Testis (tissue), 2 donors: ENCODE measurements at regions not wholly inside any gene's neighbourhood (a gene's known extent, or its start where the extent isn't known, plus 50 kb on each side); places are given as distances from the start of the nearest gene placed in this dataset.
"Not testable (repeated sequence)": the region's sequence is repeated elsewhere in the genome, so short reads cannot be mapped to it uniquely, and the experiment has no call there.

Experiments
- DNase-seq: peaks from one replicate; pipeline ENCODE4 v3.0.0-alpha.2; 2019
- H3K27ac ChIP-seq, 2 donors: fragments of 200-600 bp; sonication (generic); one replicate each; pipeline ENCODE4 v1.5.1; 2019
- H3K27me3 ChIP-seq: fragments of 200-600 bp; sonication (generic); one replicate; pipeline ENCODE4 v1.5.1; 2019
- H3K36me3 ChIP-seq: fragments of 200-600 bp; sonication (generic); one replicate; pipeline ENCODE4 v1.5.1; 2017; ENCODE audit warnings: low read depth; ENCODE audit errors: missing control alignments
- H3K4me1 ChIP-seq: fragments of 200-600 bp; sonication (generic); one replicate; pipeline ENCODE4 v1.5.1; 2019
- H3K4me3 ChIP-seq, 2 donors: fragments of 200-600 bp; sonication (generic); one replicate each; pipeline ENCODE4 v1.5.1; 2017 to 2019
- H3K9me3 ChIP-seq: fragments of 200-600 bp; sonication (generic); one replicate; pipeline ENCODE4 v1.5.1; 2017
- CTCF ChIP-seq, 3 experiments: fragments of 450-650 bp in 2 of 3; fragments of 200-600 bp in 1 of 3; sonication (generic) in 1 of 3; IDR thresholded peaks; one replicate each; pipeline ENCODE4 v1.5.1; 2016 to 2019; ENCODE audit warnings: antibody characterized with exemption in 3 of 3, mild to moderate bottlenecking in 2 of 3, moderate library complexity in 1 of 3
- POLR2A ChIP-seq: fragments of 450-650 bp; IDR thresholded peaks from one replicate; pipeline ENCODE4 v1.6.1; 2017; ENCODE audit warnings: antibody characterized with exemption, mild to moderate bottlenecking, moderate library complexity
- WGBS, 2 donors: methylation state at CpG; one replicate each; pipeline ENCODE4 v1.1.5; 2018; 5-methylcytosine and 5-hydroxymethylcytosine counted together
- intact Hi-C: fragments of 100-400 bp; cut with DNase I; formaldehyde crosslinking; loops from one replicate; pipeline ENCODE4 v1.15.1; 2023; ENCODE audit warnings: low total_unique reads

GRCh38 chr15:84360902-84361301, 125.3 kb downstream of the GOLGA6L4 start:
- intact Hi-C loops, H3K27ac ChIP-seq, H3K9me3 ChIP-seq, H3K36me3 ChIP-seq, H3K27me3 ChIP-seq, H3K4me1 ChIP-seq, DNase-seq, H3K4me3 ChIP-seq: not testable (repeated sequence)
- no CpG with 5 or more reads among the region's 11 CpGs for WGBS, 2 donors

- H3K4me3 ChIP-seq, intact Hi-C loops, H3K27me3 ChIP-seq, H3K4me1 ChIP-seq, H3K27ac ChIP-seq, H3K36me3 ChIP-seq, H3K9me3 ChIP-seq, DNase-seq: not testable (repeated sequence)
These were observed 148.8 kb downstream of the GOLGA6L4 start for GRCh38 chr15:84384421-84384820.

- DNase-seq: peak; percentile 9
These were observed 151.5 kb downstream of the GOLGA6L4 start for GRCh38 chr15:84387086-84387485.

GRCh38 chr15:84388201-84388600, 152.6 kb downstream of the GOLGA6L4 start:
- H3K36me3 ChIP-seq, H3K27me3 ChIP-seq, intact Hi-C loops, H3K9me3 ChIP-seq, DNase-seq, H3K4me3 ChIP-seq, H3K27ac ChIP-seq, H3K4me1 ChIP-seq: not testable (repeated sequence)
- 94 to 100% methylated on average over 1 of the region's 1 CpG for WGBS, 2 donors

More at GRCh38 chr15:84387086-84387485, 151.5 kb downstream of the GOLGA6L4 start:
- no peak overlapping the region for H3K27ac ChIP-seq
- H3K4me3 ChIP-seq: no peak overlapping the region
- TF ChIP-seq POLR2A (no peak), CTCF (IDR thresholded peaks at IDR 0.05) (no peak)
- H3K9me3 ChIP-seq: no peaks in the 10 kb centered on the region
- no peaks in the 10 kb centered on the region for H3K36me3 ChIP-seq
- no peaks in the 10 kb centered on the region for H3K27me3 ChIP-seq
- intact Hi-C loops: no loop called here
- H3K4me1 ChIP-seq: no peaks in the 10 kb centered on the region
- 63 to 83% methylated on average over 7 to 8 of the region's 8 CpGs for WGBS, 2 donors

GRCh38 chr15:84388638-84389037, 153.1 kb downstream of the GOLGA6L4 start:
- H3K9me3 ChIP-seq, H3K27ac ChIP-seq, intact Hi-C loops, H3K4me1 ChIP-seq, DNase-seq, H3K4me3 ChIP-seq, H3K36me3 ChIP-seq, H3K27me3 ChIP-seq: not testable (repeated sequence)
- 70 to 82% methylated on average over 1 of the region's 2 CpGs for WGBS, 2 donors

- H3K4me1 ChIP-seq, H3K36me3 ChIP-seq, H3K27me3 ChIP-seq, H3K9me3 ChIP-seq, H3K4me3 ChIP-seq, intact Hi-C loops, H3K27ac ChIP-seq: not testable (repeated sequence)
- peak; percentile 6 for DNase-seq
- 54 to 57% methylated on average over 4 of the region's 4 CpGs for WGBS, 2 donors
These were observed 154.8 kb downstream of the GOLGA6L4 start for GRCh38 chr15:84390324-84390723.

GRCh38 chr15:84391191-84391590, 155.6 kb downstream of the GOLGA6L4 start:
- no peaks in the 10 kb centered on the region for H3K36me3 ChIP-seq
- H3K9me3 ChIP-seq: no peaks in the 10 kb centered on the region
- H3K4me3 ChIP-seq: no peak overlapping the region
- no peaks in the 10 kb centered on the region for H3K27me3 ChIP-seq
- DNase-seq: peak; percentile 9
- intact Hi-C loops: no loop called here
- H3K27ac ChIP-seq: no peak overlapping the region
- WGBS, 2 donors: 75 to 77% methylated on average over 3 of the region's 3 CpGs
- no peaks in the 10 kb centered on the region for H3K4me1 ChIP-seq
- TF ChIP-seq CTCF (IDR thresholded peaks at IDR 0.05): no peak
- TF ChIP-seq POLR2A: no peak

- H3K27me3 ChIP-seq, H3K4me3 ChIP-seq, H3K36me3 ChIP-seq, H3K4me1 ChIP-seq, H3K9me3 ChIP-seq, H3K27ac ChIP-seq, intact Hi-C loops: not testable (repeated sequence)
- DNase-seq: peak; percentile 12
- 83 to 95% methylated on average over 7 of the region's 7 CpGs for WGBS, 2 donors
These were observed 156.4 kb downstream of the GOLGA6L4 start for GRCh38 chr15:84392020-84392419.

GRCh38 chr15:84393386-84393936, 157.9 kb downstream of the GOLGA6L4 start:
- H3K27ac ChIP-seq, H3K4me1 ChIP-seq, H3K27me3 ChIP-seq, H3K9me3 ChIP-seq, intact Hi-C loops, H3K36me3 ChIP-seq, H3K4me3 ChIP-seq: not testable (repeated sequence)
- 78% methylated on average over 1 to 8 of the region's 8 CpGs for WGBS, 2 donors
- DNase-seq: peak; percentile 2

- H3K27me3 ChIP-seq, H3K27ac ChIP-seq, H3K36me3 ChIP-seq, H3K4me1 ChIP-seq, H3K9me3 ChIP-seq, H3K4me3 ChIP-seq, intact Hi-C loops: not testable (repeated sequence)
- DNase-seq: peak; percentile 10
- 79 to 85% methylated on average over 5 of the region's 5 CpGs for WGBS, 2 donors
These were observed 158.4 kb downstream of the GOLGA6L4 start for GRCh38 chr15:84393966-84394365.

- H3K27ac ChIP-seq, H3K4me1 ChIP-seq, DNase-seq, H3K36me3 ChIP-seq, H3K4me3 ChIP-seq, intact Hi-C loops, H3K27me3 ChIP-seq, H3K9me3 ChIP-seq: not testable (repeated sequence)
- 98 to 100% methylated on average over 4 to 7 of the region's 11 CpGs for WGBS, 2 donors
These were observed 159.8 kb downstream of the GOLGA6L4 start for GRCh38 chr15:84395384-84395783.
